Lower leg skin (tissue), 4 donors: ENCODE measurements at regions not wholly inside any gene's neighbourhood (a gene's known extent, or its start where the extent isn't known, plus 50 kb on each side); places are given as distances from the start of the nearest gene placed in this dataset.

Experiments
- DNase-seq, 2 donors: peaks; one replicate each; pipeline ENCODE4 v3.0.0-alpha.2; 2019; ENCODE audit warnings: low spot score in 2 of 2
- H3K4me3 ChIP-seq: fragments of 200-600 bp; sonication (generic); 2 replicates; pipeline ENCODE4 v1.5.1; 2017; ENCODE audit warnings: mild to moderate bottlenecking, low read depth; ENCODE audit not compliant: poor library complexity, severe bottlenecking
- CTCF ChIP-seq, 3 donors: fragments of 450-650 bp; IDR thresholded peaks; one replicate each; pipeline ENCODE4 v1.5.1; 2016; ENCODE audit warnings: antibody characterized with exemption in 3 of 3, mild to moderate bottlenecking in 3 of 3, moderate library complexity in 2 of 3
- POLR2A ChIP-seq, 2 donors: fragments of 450-650 bp; IDR thresholded peaks; one replicate each; pipeline ENCODE4 v1.6.1; 2016 to 2017; ENCODE audit warnings: antibody characterized with exemption in 2 of 2, mild to moderate bottlenecking in 1 of 2, moderate library complexity in 1 of 2
- WGBS, 2 donors: methylation state at CpG; one replicate each; pipeline ENCODE4 v1.1.5; 2018; 5-methylcytosine and 5-hydroxymethylcytosine counted together
- intact Hi-C: fragments of 100-400 bp; cut with DNase I; formaldehyde crosslinking; loops from one replicate; pipeline ENCODE4 v1.15.0; 2023; ENCODE audit warnings: low total_unique reads

GRCh38 chr5:82564963-82565362, 286.8 kb upstream of the RPS23 start:
- no peak overlapping the region for H3K4me3 ChIP-seq
- intact Hi-C loops: no loop called here
- TF ChIP-seq POLR2A (IDR thresholded peaks at IDR 0.05) (no peak), CTCF (IDR thresholded peaks at IDR 0.05) (no peak)
- 95 to 100% methylated on average over 1 of the region's 1 CpG for WGBS, 2 donors
- DNase-seq: no peak

- intact Hi-C loops: no loop called here
- TF ChIP-seq POLR2A (IDR thresholded peaks at IDR 0.05): no peak
- TF ChIP-seq CTCF (IDR thresholded peaks at IDR 0.05): no peak
- no peak overlapping the region for H3K4me3 ChIP-seq
- no peak for DNase-seq
These were observed 285.6 kb upstream of the RPS23 start for GRCh38 chr5:82563745-82564144.

- no peak for DNase-seq
- 69% methylated on average over 6 of the region's 6 CpGs for WGBS, 2 donors
- TF ChIP-seq POLR2A (IDR thresholded peaks at IDR 0.05) (no peak), CTCF (IDR thresholded peaks at IDR 0.05) (no peak)
These were observed 284.6 kb upstream of the RPS23 start for GRCh38 chr5:82562696-82563240.

GRCh38 chr5:82561797-82562196, 283.6 kb upstream of the RPS23 start:
- 32 to 40% methylated on average over 2 of the region's 2 CpGs for WGBS, 2 donors
- intact Hi-C loops: no loop called here
- TF ChIP-seq POLR2A (IDR thresholded peaks at IDR 0.05) (no peak), CTCF (IDR thresholded peaks at IDR 0.05) (no peak)
- DNase-seq: no peak
- no peak overlapping the region for H3K4me3 ChIP-seq

More at GRCh38 chr5:82562696-82563240, 284.6 kb upstream of the RPS23 start:
- intact Hi-C loops: no loop called here
- H3K4me3 ChIP-seq: no peak overlapping the region

- H3K4me3 ChIP-seq: no peak overlapping the region
- DNase-seq: no peak
- intact Hi-C loops: no loop called here
- TF ChIP-seq CTCF (IDR thresholded peaks at IDR 0.05) (no peak), POLR2A (IDR thresholded peaks at IDR 0.05) (no peak)
- 48 to 53% methylated on average over 1 of the region's 1 CpG for WGBS, 2 donors
These were observed 282.8 kb upstream of the RPS23 start for GRCh38 chr5:82560969-82561368.

- intact Hi-C loops: no loop called here
- WGBS, 2 donors: 46 to 55% methylated on average over 4 of the region's 4 CpGs
- TF ChIP-seq CTCF (IDR thresholded peaks at IDR 0.05): no peak
- TF ChIP-seq POLR2A (IDR thresholded peaks at IDR 0.05): no peak
- no peak for DNase-seq
- H3K4me3 ChIP-seq: no peak overlapping the region
These were observed 282.4 kb upstream of the RPS23 start for GRCh38 chr5:82560561-82560960.
